ENCODE measurements at regions not wholly inside any gene's neighbourhood (a gene's known extent, or its start where the extent isn't known, plus 50 kb on each side); places are given as distances from the start of the nearest gene placed in this dataset.

GRCh38 chr1:218529646-218530300, 184.6 kb downstream of the TGFB2 start:
- Histone ChIP-seq H3K36me3 (ENCODE audit: control insufficient read depth, insufficient read depth, low read length) (no peaks in the 10 kb centered on the region), H3K27ac (ENCODE audit: insufficient read depth, low read length, poor library complexity, severe bottlenecking) (no peak overlapping the region), H3K4me1 (ENCODE audit: control insufficient read depth, insufficient read depth, low read length, poor library complexity, severe bottlenecking) (no peaks in the 10 kb centered on the region), H3K9me3 (ENCODE audit: control insufficient read depth in 2 of 2, low read length in 2 of 2) (no peaks in the 10 kb centered on the region), H3K27me3 (ENCODE audit: control insufficient read depth, insufficient read depth, low read length) (no peaks in the 10 kb centered on the region), H3K4me3 (ENCODE audit: low read depth, low read length) (no peak overlapping the region)
- ATAC-seq (ENCODE audit: low read depth in 2 of 2) = no peak
- H3K9me3 Mint-ChIP-seq = peaks cover 0 to 3% (median 0%) of the 10 kb centered on the region in 7 donors
- no peak for DNase-seq
- H3K27ac Mint-ChIP-seq = no peak overlapping the region
- peaks cover 4% of the 10 kb centered on the region for H3K27me3 Mint-ChIP-seq
- H3K4me3 Mint-ChIP-seq = no peak overlapping the region
- H3K36me3 Mint-ChIP-seq = no peaks in the 10 kb centered on the region
- H3K4me1 Mint-ChIP-seq = no peaks in the 10 kb centered on the region

- Histone ChIP-seq H3K9me3 (ENCODE audit: control insufficient read depth in 2 of 2, low read length in 2 of 2) (no peaks in the 10 kb centered on the region), H3K4me1 (ENCODE audit: control insufficient read depth, insufficient read depth, low read length, poor library complexity, severe bottlenecking) (no peaks in the 10 kb centered on the region), H3K36me3 (ENCODE audit: control insufficient read depth, insufficient read depth, low read length) (no peaks in the 10 kb centered on the region), H3K4me3 (ENCODE audit: low read depth, low read length) (no peak overlapping the region), H3K27ac (ENCODE audit: insufficient read depth, low read length, poor library complexity, severe bottlenecking) (no peak overlapping the region), H3K27me3 (ENCODE audit: control insufficient read depth, insufficient read depth, low read length) (no peaks in the 10 kb centered on the region)
- H3K9me3 Mint-ChIP-seq = peaks cover 0 to 3% (median 2%) of the 10 kb centered on the region in 7 donors
- no peak overlapping the region for H3K4me3 Mint-ChIP-seq
- DNase-seq = no peak
- no peak overlapping the region for H3K27ac Mint-ChIP-seq
- H3K36me3 Mint-ChIP-seq = no peaks in the 10 kb centered on the region
- peaks cover 4% of the 10 kb centered on the region for H3K27me3 Mint-ChIP-seq
- no peaks in the 10 kb centered on the region for H3K4me1 Mint-ChIP-seq
- no peak for ATAC-seq (ENCODE audit: low read depth in 2 of 2)
Observed at GRCh38 chr1:218531936-218532335, 186.8 kb downstream of the TGFB2 start.

GRCh38 chr1:218536296-218536986, 191.3 kb downstream of the TGFB2 start:
- DNase-seq (no peak), ATAC-seq (ENCODE audit: low read depth in 2 of 2) (no peak)
- Mint-ChIP-seq H3K36me3 (no peaks in the 10 kb centered on the region), H3K9me3 (peaks cover 0 to 3% (median 2%) of the 10 kb centered on the region in 7 donors), H3K4me1 (no peaks in the 10 kb centered on the region), H3K4me3 (no peak overlapping the region), H3K27ac (no peak overlapping the region), H3K27me3 (peaks cover 4% of the 10 kb centered on the region)
- no peak overlapping the region for H3K4me3 ChIP-seq (ENCODE audit: low read depth, low read length)
- no peaks in the 10 kb centered on the region for H3K4me1 ChIP-seq (ENCODE audit: control insufficient read depth, insufficient read depth, low read length, poor library complexity, severe bottlenecking)
- H3K9me3 ChIP-seq (ENCODE audit: control insufficient read depth in 2 of 2, low read length in 2 of 2) = no peaks in the 10 kb centered on the region
- no peaks in the 10 kb centered on the region for H3K27me3 ChIP-seq (ENCODE audit: control insufficient read depth, insufficient read depth, low read length)
- no peak overlapping the region for H3K27ac ChIP-seq (ENCODE audit: insufficient read depth, low read length, poor library complexity, severe bottlenecking)
- no peaks in the 10 kb centered on the region for H3K36me3 ChIP-seq (ENCODE audit: control insufficient read depth, insufficient read depth, low read length)

- Mint-ChIP-seq H3K36me3 (no peaks in the 10 kb centered on the region), H3K27ac (no peak overlapping the region), H3K27me3 (peaks cover 4% of the 10 kb centered on the region), H3K9me3 (peaks cover 0 to 3% (median 2%) of the 10 kb centered on the region in 7 donors), H3K4me1 (no peaks in the 10 kb centered on the region), H3K4me3 (no peak overlapping the region)
- Histone ChIP-seq H3K27ac (ENCODE audit: insufficient read depth, low read length, poor library complexity, severe bottlenecking) (no peak overlapping the region), H3K4me1 (ENCODE audit: control insufficient read depth, insufficient read depth, low read length, poor library complexity, severe bottlenecking) (no peaks in the 10 kb centered on the region), H3K9me3 (ENCODE audit: control insufficient read depth in 2 of 2, low read length in 2 of 2) (no peaks in the 10 kb centered on the region), H3K36me3 (ENCODE audit: control insufficient read depth, insufficient read depth, low read length) (no peaks in the 10 kb centered on the region), H3K4me3 (ENCODE audit: low read depth, low read length) (no peak overlapping the region), H3K27me3 (ENCODE audit: control insufficient read depth, insufficient read depth, low read length) (no peaks in the 10 kb centered on the region)
- DNase-seq (no peak), ATAC-seq (ENCODE audit: low read depth in 2 of 2) (no peak)
Observed at GRCh38 chr1:218537122-218537913, 192.2 kb downstream of the TGFB2 start.

- Mint-ChIP-seq H3K4me1 (no peaks in the 10 kb centered on the region), H3K4me3 (no peak overlapping the region), H3K27me3 (peaks cover 4% of the 10 kb centered on the region), H3K36me3 (no peaks in the 10 kb centered on the region), H3K27ac (no peak overlapping the region), H3K9me3 (peaks cover 0 to 3% (median under 1%) of the 10 kb centered on the region in 7 donors)
- DNase-seq (no peak), ATAC-seq (ENCODE audit: low read depth in 2 of 2) (no peak)
- no peaks in the 10 kb centered on the region for H3K36me3 ChIP-seq (ENCODE audit: control insufficient read depth, insufficient read depth, low read length)
- H3K4me1 ChIP-seq (ENCODE audit: control insufficient read depth, insufficient read depth, low read length, poor library complexity, severe bottlenecking) = no peaks in the 10 kb centered on the region
- no peaks in the 10 kb centered on the region for H3K27me3 ChIP-seq (ENCODE audit: control insufficient read depth, insufficient read depth, low read length)
- no peak overlapping the region for H3K27ac ChIP-seq (ENCODE audit: insufficient read depth, low read length, poor library complexity, severe bottlenecking)
- H3K9me3 ChIP-seq (ENCODE audit: control insufficient read depth in 2 of 2, low read length in 2 of 2) = no peaks in the 10 kb centered on the region
- no peak overlapping the region for H3K4me3 ChIP-seq (ENCODE audit: low read depth, low read length)
Observed at GRCh38 chr1:218538341-218538740, 193.2 kb downstream of the TGFB2 start.

GRCh38 chr1:218546314-218546713, 201.2 kb downstream of the TGFB2 start:
- Histone ChIP-seq H3K9me3 (ENCODE audit: control insufficient read depth in 2 of 2, low read length in 2 of 2) (no peaks in the 10 kb centered on the region), H3K4me3 (ENCODE audit: low read depth, low read length) (no peak overlapping the region), H3K27ac (ENCODE audit: insufficient read depth, low read length, poor library complexity, severe bottlenecking) (no peak overlapping the region), H3K36me3 (ENCODE audit: control insufficient read depth, insufficient read depth, low read length) (no peaks in the 10 kb centered on the region), H3K4me1 (ENCODE audit: control insufficient read depth, insufficient read depth, low read length, poor library complexity, severe bottlenecking) (no peaks in the 10 kb centered on the region), H3K27me3 (ENCODE audit: control insufficient read depth, insufficient read depth, low read length) (no peaks in the 10 kb centered on the region)
- Mint-ChIP-seq H3K27me3 (no peaks in the 10 kb centered on the region), H3K27ac (no peak overlapping the region), H3K9me3 (peaks cover 0 to 7% (median 0%) of the 10 kb centered on the region in 7 donors), H3K4me3 (no peak overlapping the region), H3K4me1 (no peaks in the 10 kb centered on the region), H3K36me3 (no peaks in the 10 kb centered on the region)
- ATAC-seq (ENCODE audit: low read depth in 2 of 2) (no peak), DNase-seq (no peak)

- Mint-ChIP-seq H3K27ac (no peak overlapping the region), H3K36me3 (no peaks in the 10 kb centered on the region), H3K27me3 (no peaks in the 10 kb centered on the region), H3K9me3 (peaks cover 0 to 9% (median 0%) of the 10 kb centered on the region in 7 donors), H3K4me1 (no peaks in the 10 kb centered on the region), H3K4me3 (no peak overlapping the region)
- no peak overlapping the region for H3K4me3 ChIP-seq (ENCODE audit: low read depth, low read length)
- H3K27ac ChIP-seq (ENCODE audit: insufficient read depth, low read length, poor library complexity, severe bottlenecking) = no peak overlapping the region
- H3K36me3 ChIP-seq (ENCODE audit: control insufficient read depth, insufficient read depth, low read length) = no peaks in the 10 kb centered on the region
- no peaks in the 10 kb centered on the region for H3K4me1 ChIP-seq (ENCODE audit: control insufficient read depth, insufficient read depth, low read length, poor library complexity, severe bottlenecking)
- DNase-seq (no peak), ATAC-seq (ENCODE audit: low read depth in 2 of 2) (no peak)
- no peaks in the 10 kb centered on the region for H3K9me3 ChIP-seq (ENCODE audit: control insufficient read depth in 2 of 2, low read length in 2 of 2)
- H3K27me3 ChIP-seq (ENCODE audit: control insufficient read depth, insufficient read depth, low read length) = no peaks in the 10 kb centered on the region
Observed at GRCh38 chr1:218547957-218548730, 203.0 kb downstream of the TGFB2 start.
